NCI-H774 (cell line): ENCODE measurements at regions not wholly inside any gene's neighbourhood (a gene's known extent, or its start where the extent isn't known, plus 50 kb on each side); places are given as distances from the start of the nearest gene placed in this dataset.

Experiments used
- DNase-seq: peaks from one replicate; lab custom pipeline; 2025; lab: John Stamatoyannopoulos, UW

DNA sequence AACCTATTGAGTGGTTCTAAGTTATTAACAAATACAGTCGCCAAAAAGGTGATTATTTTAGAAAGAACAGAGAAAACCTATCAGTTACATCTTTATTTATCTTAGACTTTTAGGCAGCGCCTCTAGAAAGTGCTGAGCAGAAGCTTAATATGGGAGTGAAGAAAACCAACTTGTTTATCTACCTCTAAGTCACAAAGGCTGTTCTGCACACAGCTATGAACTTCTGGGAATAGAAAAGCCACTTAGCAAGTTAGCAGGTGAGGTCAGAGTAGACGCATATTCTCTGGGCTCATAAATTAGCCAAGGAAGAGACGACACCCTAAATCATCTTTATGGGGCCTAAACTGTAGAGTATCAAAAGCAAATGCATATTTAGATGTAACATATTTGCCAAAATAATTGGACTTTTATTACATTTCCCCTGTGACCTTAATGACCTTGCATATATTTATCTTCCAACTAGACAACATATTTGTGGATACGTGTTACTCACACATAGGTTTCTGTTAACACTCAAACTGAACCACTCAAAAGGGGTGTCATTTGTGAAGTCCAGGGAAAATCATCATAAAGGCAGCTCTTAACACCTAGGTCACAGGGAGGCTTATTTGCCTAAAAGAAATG lies 267.1 kb downstream of the ADGB start:
- no peak for DNase-seq

DNA sequence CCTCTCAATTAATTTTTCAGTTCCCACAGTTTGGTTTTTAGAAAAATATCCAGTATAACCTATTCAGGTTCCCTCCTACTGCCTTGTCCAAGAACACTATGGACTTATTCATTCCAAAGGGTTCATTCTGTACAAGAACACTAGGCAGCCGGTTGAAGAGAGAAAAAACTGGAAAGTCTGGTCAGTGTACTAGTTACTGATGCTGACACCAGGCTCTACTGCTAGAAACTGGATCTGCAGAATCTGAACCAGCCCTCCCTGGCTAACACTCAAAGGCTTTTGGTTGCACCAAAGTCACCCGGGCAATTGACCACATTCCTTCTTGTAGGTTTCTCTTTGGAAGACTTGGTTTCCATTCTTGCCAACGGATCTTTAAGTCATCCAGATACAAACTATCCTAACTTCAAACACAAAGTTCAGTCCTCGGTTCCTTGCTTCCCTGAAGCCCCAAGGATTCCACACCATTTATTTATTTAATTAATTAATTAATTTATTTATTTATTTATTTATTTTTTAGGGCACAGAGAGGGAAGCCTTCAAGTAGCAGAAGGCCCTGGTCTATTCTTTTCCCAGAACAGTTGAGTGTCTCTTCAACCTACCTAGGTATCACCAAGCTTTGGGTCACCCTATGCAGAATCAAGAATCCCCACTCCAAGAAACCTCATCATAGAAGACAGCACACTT lies 268.1 kb downstream of the ADGB start:
- DNase-seq, result no peak

DNA sequence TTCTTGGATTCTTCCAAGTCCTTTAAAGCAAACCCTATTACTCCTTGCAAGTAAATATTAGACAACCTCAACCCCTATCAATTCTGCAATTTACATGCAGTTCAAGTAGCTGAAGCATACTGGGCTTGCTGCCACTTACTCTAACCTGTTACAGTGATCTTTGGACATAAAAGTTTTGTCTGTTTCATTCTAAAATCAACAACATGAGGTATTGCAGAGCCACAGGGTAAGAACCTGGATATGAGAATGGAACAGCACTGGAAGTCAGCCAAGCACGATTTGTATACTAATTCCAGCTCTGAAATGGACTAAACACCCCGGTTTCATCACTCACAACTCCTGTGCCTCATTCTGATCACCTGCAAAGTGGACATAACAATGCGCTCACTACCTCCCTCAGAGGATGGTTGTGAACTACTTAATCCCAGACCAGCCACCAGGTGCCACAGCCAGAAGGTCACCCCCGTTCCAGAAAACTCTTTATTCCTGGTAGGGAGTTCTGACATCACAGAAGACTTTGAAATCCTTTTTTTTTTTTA lies 270.0 kb downstream of the ADGB start:
- DNase-seq, result peak; percentile 40

DNA sequence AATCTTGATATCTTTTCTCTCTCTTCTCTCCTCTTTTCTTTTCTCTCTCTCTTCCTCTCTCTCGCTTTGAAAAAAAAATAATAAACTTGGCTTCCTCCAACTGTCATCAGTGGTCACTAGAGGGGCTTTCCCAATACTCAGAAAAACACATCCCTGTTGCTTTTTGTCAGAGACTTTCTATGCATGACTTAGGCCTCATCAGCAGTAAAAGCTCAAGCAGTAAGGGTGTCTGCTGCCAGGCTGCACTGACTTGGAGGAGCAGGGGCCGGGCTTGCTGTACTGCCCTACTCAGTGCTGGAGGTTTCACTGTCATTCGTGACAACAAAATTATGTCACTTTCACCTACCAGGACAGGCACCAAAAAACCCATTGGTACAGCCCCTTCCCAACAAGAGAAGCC lies 272.0 kb downstream of the ADGB start:
- no peak for DNase-seq

DNA sequence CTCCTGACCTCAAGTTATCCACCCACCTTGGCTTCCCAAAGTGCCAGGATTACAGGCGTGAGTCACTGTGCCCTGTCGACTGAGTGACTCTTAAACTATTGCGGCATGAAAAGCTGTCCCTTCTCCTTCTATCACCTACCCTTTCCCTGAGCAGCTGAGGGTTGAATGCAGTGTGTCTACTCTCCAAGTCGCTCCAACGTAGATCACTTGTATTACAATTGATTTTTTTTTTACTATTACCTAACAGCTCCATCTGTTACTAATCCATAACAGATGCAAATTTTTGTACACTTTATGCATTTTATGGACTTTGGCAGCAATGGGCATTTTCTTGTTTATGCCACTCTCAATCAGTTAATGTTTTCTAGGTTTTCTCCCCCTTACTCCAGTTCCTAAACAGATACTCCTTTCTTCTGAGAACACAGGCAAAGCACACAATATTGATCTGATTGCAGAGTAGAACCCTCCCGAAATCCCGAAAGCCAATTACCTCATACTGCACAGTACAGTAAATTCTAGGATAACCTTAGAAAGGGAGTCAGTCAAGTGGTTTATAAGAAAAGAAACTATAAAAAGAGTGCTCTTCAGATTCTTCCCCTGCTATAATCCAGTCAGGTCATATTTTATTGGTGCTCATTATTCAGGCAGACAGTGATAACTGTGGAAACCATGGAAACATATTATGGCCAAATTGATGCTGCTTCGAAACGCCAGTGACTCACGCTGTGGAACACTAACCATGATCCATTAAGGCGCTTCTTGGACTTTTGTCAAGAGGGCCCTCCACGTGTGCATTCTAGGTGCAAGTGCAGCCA lies 273.0 kb downstream of the ADGB start:
- DNase-seq, result no peak

DNA sequence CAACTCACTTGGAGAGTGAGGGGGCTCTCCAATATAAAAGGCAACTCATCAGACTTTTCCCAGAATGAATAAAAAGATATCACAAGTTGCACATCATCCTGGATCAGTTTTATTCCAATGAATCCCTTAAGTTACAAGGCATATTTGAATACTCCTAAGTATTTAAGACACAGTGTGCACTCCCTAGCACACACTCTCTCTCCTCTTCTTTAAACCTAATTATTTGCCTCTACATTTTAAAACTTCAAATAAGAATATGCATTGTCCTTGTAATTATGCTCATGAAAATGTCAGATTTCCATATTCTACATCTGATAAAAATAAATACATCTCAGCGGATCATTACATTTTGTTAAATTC lies 273.6 kb downstream of the ADGB start:
- DNase-seq, result no peak

DNA sequence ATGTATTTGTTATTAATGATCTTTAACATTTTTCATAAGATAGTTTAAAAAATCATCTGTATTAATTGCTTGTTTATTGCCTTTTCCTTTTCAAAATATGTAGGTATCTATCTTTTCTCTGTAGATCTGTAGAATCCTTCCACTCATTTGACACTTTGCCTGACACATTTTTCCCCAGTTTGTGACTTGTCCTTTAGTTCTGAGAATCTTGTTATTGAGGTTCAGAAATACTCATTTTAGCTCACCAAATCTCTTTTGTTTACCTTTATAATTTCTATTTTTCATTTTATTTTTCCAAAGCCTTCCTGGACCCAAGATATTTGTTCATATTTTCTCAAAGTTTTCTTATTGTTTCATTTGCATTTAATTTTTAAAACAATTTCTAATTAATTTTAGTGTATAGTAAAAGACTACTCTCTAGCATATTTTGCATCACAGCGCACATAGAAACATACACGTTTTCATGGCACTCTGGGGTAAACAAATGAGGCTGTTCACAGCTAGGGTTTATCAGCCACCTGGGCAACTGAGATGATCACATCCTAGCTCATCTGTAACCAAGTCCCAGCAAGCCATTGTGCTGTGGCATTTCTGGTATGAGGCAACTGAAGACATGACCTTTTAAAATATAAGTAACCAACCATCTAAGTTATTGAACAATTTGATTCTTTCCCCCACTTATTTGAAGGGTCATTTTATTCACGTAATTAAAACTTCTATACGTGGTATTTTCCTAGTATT lies 275.7 kb downstream of the ADGB start:
- DNase-seq, result no peak

DNA sequence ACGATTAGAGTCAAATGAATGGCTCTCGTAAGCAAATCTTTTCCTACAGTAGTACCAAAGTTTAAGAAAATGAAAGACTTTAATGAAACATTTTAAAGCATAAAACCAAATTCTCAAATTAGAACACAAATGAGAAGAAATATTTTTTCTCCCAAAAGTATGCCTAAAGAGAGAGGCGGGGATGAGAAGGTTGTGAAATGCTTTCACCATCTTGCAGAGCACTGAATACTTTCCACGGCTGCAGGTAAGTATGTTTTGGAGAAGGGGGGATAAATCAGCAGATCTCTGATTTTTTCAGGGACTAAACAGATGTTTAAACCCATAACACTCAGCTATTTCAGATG lies 277.1 kb downstream of the ADGB start:
- DNase-seq, result no peak

DNA sequence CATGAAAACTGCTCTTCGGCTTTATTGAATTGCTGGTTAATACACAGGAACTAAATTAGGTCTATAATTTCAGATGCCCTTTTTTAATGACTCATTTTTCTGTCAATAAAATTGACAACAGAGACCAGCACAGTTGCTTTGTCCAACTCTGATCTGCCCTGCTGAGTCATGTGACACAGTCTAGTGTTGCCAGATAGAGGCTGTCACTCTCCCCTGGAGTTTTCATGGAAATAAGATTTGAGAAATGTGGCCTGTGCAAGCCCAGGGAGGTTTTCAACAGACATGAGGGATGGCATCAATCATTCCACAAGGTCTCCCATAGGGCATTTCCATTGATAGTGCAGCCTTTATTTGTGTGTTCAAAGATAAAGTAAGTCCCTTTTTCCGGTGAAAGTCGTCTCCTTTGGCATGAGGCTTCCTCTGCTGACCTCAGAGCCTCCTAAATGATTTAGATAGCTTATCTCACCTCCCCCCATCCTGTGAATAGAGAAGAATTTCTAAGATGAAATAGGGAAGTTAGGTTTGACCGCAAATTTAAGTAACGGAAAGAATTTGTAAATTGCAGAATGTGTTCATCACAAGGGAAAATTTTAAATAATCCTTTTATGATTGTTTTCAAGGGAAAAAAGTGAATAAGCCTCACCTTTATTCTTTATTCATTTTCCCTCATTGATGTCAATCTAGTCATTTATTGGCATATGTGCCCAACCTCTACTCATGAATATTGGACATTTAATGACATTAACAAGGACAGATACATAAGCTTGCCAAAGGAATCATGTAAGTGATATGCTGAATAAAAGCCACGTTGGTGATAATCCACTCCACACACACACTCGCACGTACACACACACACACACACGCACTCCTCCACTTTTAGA lies 277.7 kb downstream of the ADGB start:
- no peak for DNase-seq

DNA sequence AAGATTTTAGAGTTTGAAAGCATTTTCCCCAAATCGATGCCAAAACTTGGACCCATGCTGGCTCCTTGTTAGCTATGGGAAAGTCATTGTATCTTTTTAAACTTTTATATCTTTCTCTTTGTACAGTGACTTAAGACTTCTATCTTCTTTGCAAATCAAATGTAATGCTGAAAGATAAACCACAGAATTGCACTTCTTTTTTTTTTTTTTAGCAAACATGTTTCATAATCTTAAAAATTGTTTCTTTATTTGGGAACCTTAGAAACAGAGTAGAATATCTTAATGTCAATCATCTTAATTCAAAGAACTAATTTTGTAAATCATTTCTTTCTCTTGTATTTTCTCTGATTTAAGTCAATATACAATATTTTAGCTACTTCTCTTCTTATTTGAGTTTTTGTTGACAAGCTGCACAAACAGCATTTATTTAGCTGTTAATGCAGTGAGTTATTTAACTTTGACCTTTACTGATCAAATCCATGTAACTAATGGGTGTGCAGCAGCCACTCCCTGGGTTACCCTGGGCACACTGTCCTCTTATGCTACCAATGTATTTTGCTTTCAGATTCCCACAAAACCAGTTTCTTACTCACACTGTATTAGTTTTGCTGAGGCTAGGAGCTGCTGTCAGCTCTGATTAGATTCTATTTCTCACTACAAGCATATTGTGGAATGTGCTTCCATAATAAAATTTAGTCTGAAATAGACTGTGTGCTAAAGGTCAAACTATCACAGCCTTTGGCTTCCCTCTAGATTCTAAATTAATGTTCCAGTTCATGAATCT lies 279.6 kb downstream of the ADGB start:
- DNase-seq, result no peak

DNA sequence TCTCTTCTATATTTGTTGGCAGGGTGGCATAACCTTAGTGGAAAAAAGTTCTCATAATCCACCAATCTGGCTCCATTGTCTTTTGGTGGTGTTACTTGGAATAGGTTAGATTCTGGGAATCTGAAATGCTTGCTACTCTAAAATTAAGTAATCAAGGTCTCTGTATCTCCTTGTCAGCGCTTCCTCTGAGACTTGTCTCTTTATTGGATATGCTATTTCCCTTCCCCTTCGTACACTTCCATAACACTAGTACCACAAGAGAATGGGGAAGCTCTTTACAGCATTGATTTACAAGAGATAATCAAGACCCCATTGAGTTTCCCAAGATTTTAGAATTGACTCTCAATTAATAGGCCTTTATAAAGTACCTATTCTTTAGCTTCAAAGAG lies 280.2 kb downstream of the ADGB start:
- DNase-seq, result no peak

DNA sequence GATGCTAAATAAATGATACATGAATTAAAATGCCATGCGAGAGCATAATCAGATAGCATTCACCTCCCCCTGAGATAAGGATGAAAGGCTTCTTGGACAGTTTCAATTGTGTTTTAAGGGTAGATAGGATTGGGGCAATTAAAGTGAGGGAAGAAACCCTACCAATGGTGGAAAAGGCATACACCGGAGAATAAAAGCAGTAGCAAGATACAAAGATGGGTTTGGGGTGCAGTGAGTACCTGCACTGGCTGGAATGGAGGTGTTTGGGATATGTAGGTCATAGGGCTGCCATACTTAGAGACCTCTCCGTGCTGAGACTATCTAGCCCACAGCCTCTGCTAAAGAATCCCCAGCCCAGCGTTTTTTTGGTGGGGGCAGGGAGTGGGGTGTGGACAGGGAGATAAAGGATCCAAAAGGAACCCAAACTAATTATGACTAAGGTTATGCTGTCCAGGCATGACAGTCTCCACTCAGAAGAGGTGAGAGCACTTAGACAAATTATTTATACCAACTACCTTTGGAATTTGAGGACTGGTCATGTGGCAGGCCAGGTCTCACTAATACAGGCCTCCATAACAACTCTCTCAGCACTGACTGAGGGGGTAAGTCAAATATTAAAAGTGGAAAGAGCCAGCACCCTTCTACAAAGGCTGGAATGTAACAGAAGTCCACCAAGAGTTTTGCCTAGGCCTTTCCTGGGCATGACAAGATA lies 280.8 kb downstream of the ADGB start:
- DNase-seq, result no peak

DNA sequence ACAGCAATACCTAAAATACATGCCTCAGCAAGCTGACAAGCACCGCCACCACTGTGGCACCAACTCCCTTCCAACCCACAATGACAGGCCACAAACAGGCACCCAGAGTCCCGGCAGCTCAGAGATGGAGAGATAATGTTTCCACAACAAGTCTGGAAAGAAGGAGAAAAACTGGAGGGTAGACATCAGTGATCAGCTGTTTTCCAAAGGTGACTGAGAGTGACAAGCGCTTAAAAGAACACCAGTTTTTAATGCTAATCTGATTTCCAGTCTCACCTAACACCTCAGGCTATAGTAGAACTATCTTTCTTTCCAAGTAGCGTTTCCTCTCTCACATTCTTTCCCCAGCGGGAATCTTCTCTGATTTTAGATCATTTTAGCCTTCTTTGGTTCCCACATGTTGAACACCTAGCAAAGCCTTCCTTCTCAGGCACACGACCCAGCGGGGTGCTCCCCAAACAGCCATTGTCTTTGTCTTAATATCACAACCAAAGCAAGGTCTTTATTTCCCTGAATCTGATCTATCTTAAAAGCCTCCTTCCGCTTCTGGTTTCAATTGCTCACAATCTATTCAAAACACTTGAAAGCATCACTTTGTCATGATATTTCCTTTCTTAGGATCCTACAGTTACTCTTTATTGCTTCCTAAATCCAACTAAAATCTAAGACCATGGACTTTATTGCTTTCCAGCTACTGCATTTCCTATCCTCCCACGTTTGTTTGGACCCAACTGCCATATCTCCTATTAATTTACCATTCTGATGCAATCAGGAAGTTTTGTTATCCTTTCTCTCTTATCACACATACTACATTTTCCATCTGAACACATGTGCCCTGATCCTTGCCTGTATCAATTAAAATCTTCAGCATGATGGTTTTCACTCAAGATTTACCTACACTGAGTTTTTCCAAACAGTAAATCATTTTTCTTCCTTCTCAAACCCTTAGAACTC lies 282.7 kb downstream of the ADGB start:
- no peak for DNase-seq

DNA sequence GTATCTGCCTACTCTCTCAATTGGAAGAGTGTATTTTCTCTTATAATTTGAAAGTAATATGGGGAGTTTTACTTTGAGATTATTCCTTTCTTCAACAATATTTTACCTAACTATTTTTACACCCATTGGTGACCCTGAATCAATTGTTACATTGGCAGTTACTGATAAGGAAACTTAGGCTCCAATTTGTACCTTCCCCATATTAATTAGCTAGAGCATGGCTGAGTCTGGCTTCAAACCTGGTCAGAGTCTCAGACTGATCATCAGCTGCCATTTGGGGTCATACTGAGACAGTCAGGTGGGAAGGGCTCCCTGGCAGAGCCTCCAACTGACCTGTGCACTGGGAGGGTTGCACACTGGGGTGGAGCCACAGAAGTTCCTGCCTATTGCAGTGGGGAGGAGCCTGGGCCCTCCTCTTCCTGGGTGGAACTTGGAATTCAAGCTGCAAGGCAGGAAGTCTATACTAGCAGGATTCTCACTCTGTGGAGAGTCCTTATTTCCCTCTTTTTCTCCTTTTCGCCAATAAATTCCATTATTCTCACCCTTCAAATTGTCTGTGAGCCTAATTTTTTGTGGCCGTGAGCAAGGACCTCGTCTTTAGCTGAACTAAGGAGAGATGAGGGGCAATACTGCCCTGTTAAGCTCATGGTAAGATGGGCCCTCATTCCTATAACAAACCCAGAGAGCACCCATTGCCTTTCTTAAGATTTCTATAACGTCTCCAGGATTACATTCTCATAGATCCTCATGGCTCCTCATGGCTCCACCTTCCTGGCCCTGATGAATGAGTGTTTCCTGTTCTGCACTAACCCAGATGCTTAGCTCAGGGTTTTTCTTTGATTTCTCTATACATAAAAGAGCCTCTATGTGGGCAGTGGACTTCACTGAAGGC lies 285.1 kb downstream of the ADGB start:
- DNase-seq, result no peak

DNA sequence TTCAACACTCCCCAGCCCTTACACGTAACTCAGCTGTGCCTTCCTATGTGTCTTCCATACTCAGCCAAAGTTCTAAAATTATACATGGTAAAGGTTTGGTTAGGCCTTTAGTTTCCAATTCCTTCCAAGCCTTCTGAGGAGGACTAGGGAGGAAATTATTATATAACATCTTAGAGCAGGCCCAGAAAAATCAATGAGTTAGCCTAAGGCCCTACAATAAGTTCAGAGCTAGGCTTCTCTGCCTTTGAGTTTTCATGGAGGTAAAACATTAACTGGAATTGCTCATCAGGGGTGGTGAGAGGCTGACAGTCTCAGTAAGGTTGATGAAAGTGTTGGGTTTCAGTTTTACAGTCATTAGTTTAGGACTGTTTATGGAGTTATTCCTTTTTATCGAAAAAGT lies 286.0 kb downstream of the ADGB start:
- no peak for DNase-seq

DNA sequence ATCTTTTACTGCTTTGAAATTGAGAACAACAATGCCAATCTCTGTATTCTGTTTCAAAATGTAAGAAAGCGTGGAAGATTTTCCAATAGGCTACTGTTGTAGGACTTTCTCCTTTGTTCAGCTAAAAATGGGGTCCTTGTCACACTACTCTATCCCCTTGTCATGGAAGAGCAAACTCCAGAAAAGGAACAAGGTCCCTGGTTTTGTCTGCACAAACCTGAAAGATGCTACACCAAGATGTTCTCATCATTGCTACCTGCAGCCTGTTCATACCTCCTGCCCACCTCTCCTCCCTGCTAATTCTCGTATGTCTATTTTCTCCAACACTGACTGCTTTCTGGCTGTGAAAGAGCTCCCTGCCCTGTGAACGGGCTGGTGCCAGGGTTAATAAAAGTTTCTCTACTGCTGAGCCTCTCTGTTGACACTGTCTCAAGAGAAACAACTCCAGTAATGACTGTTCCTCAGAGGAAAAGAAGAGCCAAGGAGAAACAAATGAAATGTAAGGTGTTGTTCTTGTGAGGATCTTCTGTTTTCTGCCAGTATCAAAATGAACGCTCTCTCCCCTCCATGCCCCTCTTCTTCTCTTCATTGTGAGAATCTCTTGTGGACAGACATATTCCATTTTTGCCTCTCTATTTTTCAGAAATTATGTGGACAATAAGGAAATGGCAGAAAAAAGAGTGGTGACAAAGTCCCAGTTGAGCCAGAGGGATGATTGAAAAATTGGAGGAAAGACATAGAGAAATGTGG lies 287.1 kb downstream of the ADGB start:
- no peak for DNase-seq
